Posterior cingulate gyrus (tissue), 11 donors: ENCODE measurements at regions not wholly inside any gene's neighbourhood (a gene's known extent, or its start where the extent isn't known, plus 50 kb on each side); places are given as distances from the start of the nearest gene placed in this dataset.
"Not testable (repeated sequence)": the region's sequence is repeated elsewhere in the genome, so short reads cannot be mapped to it uniquely, and the experiment has no call there.

Experiments used
- DNase-seq, 10 donors: peaks; one replicate each; pipeline versions ENCODE4 v3.0.0 to v3.0.0-alpha.2; 2020 to 2021; ENCODE audit warnings: mixed read lengths in 3 of 10
- intact Hi-C: fragments of 100-400 bp; cut with DNase I; formaldehyde crosslinking; loops from one replicate; pipeline ENCODE4 v1.15.1; 2023

DNA sequence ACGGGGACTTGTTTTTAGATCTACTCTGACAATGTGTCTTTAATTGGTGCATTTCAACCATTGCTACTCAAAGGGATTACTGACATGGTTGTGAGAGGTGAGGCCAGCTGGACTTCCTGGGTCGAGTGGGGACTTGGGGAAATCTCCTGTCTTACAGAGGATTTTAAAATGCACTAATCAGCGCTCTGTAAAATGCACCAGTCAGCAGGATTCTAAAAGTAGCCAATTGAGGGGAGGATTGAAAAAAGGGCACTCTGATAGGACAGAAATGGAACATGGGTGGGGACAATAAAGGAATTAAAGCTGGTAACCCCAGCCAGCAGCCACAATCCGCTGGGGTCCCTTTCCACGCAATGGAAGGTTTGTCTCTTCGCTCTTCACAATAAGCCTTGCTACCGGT, 122.5 kb upstream of the SNRPN start:
- no peak for DNase-seq
- intact Hi-C loops: no loop called here

DNA sequence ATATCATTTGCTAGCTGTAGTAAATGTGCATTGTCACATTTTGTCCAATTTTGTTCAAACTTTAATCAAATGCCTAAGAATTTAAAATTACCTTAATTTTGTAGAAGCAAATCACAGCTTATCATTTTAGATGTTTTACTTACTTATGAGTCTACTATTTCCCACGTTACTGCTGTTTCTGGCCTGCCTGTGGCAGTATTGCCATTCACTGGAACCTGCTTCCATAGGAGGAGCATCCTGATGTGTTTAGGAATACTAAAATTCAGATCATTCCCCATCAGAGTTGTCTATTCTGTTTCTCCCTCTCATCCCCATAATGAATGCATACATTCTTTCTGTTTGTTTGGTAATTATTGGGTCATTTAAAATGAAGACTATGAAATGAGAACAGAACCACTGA, 119.5 kb upstream of the SNRPN start:
- intact Hi-C loops: no loop called here
- no peak for DNase-seq

DNA sequence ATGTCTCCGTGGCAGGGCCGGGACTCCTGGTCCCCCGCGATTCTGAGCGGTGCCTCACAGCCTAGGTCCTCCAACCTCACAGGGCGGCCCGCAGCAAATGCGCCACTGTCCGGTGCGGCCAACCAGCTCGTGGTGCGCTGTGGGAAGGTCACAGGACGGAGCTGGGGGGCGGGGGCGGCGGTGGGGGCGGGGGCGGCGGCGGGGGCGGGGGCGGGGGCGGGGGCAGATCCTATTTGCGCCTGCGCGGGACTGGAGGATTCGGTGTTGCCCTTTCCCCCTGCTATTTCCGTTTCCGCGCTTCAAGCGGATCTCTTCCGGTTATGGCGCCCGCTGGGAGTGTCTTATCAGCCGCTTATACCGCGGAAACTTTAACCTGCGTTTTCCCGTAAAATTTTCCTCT, 106.7 kb upstream of the SNRPN start:
- intact Hi-C loops: no loop called here
- DNase-seq: peak in 9 of 10 donors; percentile 28 to 94 (median 40)

DNA sequence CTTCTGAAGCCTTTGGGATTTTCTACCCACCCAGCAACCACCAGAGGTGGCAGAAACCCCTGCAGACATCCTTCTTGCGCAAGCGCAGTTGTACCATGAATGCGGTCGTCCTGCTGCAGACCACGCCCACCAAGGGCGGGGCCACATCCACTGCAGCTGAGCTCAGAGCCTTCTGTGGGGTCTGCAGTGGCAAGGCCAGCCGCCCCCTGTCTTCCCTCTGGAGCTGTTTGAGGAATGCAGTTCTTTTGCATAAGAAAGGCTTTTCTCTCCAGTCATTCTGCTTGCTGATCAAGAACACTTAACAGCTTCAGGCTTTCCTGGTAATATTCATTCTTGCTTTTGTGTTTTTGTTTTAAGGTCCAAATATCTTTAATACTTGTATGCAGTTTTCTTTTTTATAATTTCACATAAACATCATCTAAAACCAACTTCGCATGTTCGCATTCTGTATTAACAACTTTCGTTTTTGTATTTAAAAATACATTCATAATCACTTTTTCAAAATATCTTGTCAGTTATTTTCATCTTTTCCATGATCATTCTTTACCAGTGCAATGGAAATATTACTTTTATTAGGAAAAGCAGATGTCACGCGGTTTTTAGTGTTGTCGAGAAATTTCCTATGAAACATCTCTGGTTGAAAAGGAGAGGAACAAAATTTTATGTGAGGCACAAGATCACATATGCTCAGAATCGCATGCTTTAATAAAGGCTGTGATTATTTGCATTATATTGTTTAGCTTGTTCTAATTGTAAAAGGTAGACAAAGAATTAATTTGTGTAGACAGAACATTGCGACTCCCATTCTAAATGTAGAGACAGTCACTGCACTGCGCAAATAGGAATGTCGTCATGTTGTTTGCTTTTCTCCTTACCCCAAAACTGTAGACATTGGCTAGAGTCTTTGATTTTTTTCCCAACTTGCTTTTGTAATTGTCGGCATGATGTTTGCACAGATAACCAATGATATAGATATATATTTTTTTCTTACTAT, 98.1 kb upstream of the SNRPN start:
- peak in 8 of 10 donors; percentile 16 to 92 (median 45) for DNase-seq
- intact Hi-C loops: no loop called here

DNA sequence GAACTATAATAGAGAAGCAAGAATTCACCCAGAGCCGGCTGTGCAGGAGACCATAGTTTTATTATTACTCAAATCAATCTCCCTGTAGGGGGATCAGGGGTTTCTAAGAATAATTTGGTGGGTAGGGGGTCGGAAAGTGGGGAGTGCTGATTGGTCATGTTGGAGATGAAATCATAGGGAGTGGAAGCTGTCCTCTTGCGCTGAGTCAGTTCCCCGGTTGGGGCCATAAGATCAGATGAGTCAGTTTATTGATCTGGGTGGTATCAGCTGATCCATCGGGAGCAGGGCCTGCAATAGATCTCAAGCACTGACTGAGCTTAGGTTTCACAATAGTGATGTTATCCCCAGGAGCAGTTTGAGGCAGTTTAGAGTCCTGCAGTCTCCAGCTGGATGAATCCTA, 97.0 kb upstream of the SNRPN start:
- peak in 1 of 10 donors; percentile 45 for DNase-seq
- intact Hi-C loops: no loop called here

DNA sequence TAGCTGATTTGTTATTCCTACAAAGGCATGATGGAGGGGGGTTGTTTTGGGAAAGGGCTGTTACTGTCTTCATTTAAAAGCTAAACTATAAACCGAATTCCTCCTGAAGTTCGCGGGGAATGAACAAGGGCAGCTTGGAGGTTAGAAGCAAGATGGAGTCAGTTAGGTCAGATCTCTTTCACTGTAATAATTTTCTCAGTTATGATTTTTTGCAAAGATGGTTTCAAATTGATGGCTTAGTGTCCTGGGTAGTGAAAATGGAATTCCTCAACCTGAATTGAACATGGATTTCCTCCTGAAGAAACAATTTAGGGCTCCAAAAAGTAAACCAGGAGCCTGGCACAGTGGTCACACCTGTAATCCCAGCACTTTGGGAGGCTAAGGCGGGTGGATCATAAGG, 96.6 kb upstream of the SNRPN start:
- DNase-seq, intact Hi-C loops: not testable (repeated sequence)

DNA sequence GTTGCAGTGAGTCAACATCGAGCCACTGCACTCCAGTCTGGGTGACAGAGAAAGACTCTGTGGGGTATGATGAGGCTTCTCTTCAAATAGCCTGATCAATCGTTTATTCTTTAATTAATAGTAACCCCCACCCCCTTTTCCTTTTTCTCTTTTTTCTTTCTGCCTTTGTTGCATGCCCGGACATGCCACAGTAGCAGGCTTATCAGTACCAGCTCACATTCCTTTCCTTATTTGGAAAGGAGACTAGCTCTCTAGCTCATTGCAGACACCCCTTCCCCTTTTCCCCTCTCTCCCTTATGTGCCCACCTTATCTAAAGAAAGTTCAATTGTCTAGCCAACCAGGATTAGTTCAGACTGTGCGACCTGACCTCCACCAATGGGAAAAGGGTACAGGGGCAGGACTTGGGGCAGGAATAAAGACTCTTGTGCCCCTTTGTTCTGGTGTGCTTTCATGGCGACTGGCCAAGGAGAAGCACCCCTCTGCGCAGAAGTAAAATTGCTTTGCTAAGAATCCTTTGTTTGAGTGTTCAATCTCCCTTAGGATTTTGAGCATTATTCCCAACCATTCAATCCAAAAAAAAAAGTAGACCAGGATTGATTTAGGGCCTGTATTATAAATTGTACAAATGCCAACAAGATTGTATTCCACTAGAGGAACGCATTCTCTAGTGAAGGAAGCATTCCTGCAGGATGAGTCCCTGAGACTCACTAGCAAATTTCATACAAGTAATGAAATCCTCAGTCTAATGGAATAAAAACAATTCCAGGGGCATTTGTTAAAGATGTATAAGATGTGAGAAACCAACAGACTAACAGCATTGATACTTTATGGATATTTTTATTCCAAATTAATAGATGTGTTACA, 95.8 kb upstream of the SNRPN start:
- intact Hi-C loops: no loop called here
- no peak for DNase-seq

DNA sequence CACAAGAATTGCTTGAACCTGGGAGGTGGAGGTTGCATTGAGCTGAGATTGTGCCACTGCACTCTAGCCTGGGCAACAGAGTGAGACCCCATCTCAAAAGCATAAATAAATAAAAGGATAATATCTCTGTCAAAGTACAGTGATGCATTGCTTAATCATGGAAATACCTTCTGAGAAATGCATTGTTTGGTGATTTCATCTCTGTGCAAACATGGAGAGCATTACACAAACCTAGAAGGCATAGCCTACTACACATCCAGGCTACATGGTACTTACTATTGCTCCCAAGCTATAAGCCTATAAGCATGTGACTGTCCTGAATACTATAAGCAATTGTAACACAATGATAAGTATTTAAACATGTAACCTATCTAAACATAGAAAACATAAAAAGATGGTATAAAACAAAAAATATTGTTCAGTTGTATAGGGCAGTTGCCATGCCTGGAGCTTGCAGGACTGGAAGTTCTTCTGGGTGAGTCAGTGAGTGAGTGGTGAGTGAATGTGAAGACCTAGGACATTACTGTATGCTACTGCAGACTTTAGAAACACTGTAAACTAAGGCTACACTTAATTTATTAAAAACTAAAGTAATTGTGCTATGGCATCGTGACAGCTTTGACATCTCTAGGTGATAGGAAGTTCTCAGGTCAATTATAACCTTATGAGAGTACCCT, 93.6 kb upstream of the SNRPN start:
- intact Hi-C loops: no loop called here
- DNase-seq: no peak

DNA sequence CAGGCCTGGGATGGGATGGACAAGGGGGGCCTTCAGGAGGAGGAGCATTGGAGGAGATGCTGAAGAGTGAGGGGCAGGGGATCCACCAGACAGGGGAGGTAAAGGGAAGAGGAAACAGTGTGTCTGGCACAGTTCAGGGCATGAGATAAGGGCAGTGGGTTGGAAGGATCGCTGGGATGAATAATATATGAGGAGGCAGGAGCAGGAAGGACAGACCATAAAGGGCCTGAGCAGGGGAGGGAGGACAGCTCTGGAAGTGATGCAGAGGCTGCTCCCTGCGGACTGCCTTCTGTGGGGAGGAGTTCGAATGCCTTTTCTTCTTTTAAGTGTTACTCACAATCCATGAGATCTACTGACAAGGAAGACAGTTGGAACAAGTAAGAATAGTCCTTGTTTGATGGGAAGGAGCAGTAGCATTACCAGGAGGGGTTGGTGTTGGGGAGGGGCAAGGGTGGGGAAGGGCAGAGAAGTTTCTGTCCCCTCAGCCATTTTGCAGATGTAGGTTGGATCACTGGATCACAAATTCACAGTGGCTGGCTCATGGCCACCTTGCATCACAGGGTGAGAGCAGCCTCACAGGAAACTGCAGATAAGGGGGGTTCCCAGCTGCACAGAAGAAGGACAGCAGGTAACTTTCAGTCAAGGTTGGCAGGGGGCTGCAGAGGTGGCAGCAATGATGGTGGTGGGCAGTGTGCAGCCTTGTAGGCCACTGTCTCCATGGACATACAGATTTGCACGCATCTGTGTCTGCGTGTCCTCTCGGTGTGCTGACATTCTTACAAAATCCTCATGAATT, 91.9 kb upstream of the SNRPN start:
- intact Hi-C loops: no loop called here
- peak in 1 of 10 donors; percentile 50 for DNase-seq

DNA sequence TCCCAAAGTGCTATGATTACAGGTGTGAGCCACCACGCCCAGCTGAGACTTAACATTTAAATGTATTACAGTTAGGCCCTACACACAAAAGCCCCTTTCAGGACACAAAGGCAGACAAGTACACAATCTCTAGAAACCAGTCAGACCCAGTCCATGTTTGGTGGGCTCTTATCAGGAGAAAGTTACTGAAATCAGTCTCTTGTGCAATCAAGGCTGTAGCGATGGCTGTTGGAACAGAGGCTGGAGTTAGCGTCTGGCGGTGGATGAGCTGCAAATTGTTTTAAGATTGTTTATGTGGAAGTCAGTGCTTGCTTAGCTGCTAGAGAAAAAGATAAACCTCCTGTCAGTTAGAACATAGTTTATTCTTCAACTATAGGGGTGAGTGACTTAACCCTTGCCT, 89.5 kb upstream of the SNRPN start:
- intact Hi-C loops: no loop called here
- no peak for DNase-seq

DNA sequence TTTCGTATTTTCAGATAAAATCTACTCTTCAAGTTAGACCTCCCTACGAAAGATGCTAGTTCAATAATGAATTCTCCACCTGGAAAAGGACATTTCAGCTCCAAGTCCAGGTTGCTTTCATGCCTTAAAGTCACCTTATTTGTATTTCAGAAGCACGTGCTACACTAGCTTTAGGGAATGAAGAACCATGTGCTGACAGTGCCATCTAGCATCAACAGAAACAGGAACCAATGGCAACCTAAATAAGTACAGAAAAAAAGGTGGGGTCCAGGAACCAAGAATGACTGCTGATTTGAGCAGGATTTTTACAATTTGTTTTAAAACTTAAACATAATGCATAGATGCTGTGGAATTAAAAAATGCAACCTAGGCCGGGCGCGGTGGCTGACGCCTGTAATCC, 77.6 kb upstream of the SNRPN start:
- DNase-seq: no peak
- intact Hi-C loops: no loop called here

DNA sequence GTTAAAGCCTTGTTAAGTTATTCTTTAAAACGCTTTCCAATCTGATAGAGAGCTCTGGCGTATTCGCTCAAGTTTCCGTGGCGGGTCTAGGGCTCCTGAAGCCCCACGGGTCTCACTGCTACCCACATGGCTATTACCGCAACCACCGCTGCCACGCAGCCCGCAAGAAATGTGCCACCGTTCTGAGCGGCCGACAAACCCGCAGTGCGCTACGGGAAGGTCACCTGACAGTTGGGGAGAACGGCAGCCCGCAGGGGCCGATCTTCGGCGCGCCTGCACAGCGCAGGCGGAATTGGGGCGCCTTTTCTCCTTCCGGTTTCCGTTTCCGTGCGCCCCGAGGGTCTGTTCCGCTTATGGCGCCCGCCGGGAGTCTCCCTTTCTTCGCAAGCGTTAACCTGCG, 76.6 kb upstream of the SNRPN start:
- DNase-seq: peak; percentile 32 to 93 (median 55)
- intact Hi-C loops: no loop called here

DNA sequence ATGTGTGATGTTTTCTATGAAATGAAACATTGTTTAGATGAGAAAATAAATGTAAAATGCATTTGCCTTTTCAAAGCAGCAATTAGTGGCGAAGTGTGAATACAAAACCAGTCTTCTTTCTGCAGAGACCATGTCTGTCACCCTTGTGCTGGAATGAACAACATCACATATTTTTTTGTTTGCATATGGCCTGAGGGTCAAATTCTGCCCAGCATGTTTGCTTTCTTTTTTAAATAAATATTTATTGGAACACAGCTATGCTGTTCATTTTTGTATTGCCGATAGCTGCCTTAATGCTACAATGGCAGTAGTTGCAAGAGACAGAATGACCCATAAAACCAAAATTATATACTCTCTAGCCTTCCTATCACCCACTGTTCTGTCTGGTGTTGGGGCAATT, 75.3 kb upstream of the SNRPN start:
- DNase-seq: no peak
- intact Hi-C loops: no loop called here

DNA sequence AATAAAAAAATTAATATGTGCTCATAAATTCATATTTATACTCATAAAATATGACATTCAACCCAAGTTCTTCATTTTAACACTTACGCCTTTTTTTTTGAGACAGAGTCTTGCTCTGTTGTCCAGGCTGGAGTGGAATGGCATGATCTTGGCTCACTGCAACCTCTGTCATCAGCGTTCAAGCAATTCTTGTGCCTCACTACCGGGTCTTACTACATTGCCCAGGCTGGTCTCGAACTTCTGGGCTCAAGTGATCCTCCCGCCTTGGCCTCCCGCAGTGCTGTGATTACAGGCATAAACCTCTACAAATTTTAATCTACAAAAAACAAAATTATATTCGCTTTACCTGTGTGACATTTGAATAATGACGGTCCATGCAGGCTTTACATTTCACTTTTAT, 74.1 kb upstream of the SNRPN start:
- DNase-seq: no peak
- intact Hi-C loops: no loop called here

DNA sequence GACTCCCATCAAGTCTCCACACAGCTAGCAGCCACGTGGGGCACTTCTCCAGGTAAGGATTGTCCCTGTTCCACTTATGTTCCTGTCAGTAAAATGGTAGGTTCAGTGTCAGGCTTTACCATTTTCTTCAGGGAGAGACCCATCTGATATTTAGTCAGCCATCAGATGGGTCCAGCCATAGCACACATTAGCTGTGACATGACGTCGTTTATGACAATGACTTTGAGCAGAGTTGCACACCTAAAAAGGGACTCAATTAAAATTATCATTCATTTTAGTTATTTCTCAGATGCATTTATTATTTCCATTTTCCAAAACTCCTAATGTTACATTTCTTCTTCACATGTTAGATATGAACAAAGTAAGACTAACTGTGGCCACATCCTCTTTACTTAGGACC, 68.2 kb upstream of the SNRPN start:
- intact Hi-C loops: no loop called here
- no peak for DNase-seq

DNA sequence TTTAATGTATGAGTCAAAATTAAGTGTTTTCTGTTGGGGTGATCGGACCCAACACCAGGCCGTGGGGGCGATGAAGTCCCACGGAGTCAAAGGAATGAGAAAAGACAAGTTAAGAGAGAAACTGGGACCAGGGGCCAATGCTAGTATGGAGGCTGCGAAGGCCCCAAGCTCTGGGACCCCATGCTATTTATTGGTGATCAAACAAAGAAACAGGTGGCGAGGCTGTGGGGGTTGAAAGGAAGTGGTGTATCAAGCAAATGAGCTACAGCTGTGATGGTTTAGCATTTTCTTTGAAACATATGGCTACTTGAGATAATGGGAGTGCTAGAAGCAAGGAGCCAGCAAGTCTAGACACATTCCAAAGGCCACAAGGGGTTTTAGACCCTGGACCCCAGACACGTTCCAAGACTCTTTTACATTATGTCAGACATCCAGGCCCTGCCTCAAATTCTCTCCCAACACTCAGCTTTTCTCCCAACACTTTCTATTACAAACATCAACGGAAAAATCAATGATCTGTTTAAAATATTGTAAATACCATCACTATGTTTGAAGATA, 56.0 kb upstream of the SNRPN start:
- intact Hi-C loops: no loop called here
- no peak for DNase-seq

DNA sequence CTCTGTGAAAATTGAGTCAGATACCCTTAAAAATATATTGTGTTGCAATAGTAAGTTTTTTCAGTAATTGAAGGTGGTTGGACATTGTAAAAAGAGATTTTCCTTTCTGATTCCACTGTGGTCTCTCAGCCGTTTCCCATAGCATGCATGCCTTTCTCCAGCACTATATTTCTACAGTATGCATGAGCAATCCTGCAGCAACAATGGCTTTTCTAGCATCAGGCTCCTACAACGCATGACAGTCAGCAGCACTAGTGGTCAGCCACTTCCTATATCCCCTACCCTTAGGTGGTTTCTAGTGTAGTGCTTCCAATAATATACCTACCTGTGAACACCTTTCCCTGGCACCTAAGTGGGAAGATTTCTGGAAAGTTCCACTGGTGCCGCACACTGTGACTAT, 55.4 kb upstream of the SNRPN start:
- intact Hi-C loops: no loop called here
- DNase-seq: no peak

DNA sequence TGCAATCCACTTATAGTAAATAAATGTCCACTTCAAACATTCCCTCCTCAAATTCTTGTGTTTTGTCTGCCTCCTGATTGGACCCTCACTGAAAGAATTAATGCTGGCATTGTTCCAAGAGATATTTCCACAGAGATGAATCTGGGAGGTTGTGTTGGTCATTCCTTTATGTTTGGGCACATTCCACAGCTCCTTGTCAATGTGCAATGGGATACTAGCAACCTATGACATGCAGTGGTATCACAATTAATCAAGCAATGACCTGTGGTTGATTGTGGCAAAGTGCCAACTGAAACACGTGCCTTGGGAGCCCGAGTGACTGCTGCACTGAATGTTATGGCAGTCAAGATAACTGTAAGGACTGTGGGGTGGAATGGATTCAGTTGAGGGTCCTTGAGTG, 55.0 kb upstream of the SNRPN start:
- DNase-seq: no peak
- intact Hi-C loops: no loop called here

DNA sequence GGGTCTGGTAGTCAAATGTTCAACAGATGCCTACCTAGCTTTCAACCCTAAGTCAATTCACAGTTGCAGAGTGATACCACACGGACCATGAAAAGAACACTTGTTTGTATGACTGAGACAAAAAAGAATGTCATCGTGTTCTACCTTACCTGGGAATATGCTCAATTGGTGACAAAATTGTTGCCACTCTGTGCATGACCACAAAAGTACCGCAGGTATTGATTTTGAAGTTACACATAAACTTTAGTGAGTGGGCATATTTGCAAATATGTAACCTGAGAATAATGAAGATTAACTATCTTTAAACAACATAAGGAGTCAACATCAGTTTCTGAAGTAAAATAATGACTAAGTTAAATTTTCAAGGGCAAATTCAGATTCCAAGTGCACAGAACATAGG, 53.4 kb upstream of the SNRPN start:
- intact Hi-C loops: no loop called here
- DNase-seq: no peak
